ENCODE measurements at regions not wholly inside any gene's neighbourhood (a gene's known extent, or its start where the extent isn't known, plus 50 kb on each side); places are given as distances from the start of the nearest gene placed in this dataset.

DNA sequence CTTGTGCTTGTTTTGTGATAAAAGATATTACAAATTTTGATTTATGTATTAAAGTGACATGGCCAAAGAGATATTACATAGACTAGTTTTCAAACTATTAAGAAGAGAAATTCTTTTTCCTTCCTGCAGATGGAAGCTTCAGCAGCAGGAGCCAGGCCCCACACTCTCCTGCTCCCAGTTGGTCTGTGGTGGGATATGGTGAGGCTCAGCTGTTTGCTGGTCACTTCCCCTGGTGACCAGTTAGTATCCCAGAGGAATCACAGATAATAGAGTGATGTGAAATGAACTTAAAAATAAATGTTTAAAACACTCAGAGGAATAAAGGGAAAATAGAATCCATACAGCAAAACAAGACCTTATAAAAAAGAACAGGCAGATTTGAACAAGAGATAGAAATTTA lies 154.7 kb downstream of the KTN1 start:
- no peak for DNase-seq

GRCh38 chr14:55739967-55740648 lies 160.1 kb downstream of the KTN1 start:
- DNase-seq = no peak

DNA sequence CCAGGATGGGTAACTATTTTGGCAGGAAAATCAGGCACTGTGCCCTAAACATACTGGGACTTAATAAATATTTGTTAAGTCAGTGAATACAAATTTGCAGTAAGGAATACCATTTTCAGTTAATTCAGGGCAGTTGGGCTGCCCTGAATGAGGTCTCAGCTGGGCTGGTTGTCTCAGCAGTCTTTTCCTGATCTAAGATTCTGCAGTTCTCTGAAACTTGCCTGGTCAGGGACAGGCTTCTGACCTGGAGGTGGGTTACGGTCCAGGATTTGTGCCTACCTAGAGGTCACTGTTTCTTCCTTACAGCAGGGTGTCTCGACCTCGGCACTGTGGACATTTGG lies 160.6 kb downstream of the KTN1 start:
- DNase-seq = no peak

DNA sequence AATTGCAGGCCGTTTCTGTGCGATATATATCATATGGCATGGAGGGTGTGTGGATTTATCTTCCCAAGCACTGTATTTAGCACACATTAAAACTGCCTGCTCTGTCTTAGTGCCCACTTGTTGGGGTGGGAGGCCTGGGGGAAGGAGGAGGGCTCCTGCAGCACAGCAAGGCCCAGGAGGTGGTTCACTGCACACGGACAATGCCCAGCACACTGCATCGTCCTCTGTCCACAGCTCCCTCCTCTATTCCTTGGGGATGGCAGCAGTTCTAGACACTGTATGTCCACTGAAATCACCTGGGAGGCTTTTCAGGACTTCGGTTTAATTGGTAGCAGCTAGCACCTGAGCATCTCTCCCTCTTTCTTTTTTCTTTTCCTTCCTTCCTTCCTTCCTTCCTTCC lies 161.2 kb downstream of the KTN1 start:
- peak; percentile 45 for DNase-seq

- DNase-seq = no peak
Measured at GRCh38 chr14:55743551-55743950, 163.5 kb downstream of the KTN1 start.

DNA sequence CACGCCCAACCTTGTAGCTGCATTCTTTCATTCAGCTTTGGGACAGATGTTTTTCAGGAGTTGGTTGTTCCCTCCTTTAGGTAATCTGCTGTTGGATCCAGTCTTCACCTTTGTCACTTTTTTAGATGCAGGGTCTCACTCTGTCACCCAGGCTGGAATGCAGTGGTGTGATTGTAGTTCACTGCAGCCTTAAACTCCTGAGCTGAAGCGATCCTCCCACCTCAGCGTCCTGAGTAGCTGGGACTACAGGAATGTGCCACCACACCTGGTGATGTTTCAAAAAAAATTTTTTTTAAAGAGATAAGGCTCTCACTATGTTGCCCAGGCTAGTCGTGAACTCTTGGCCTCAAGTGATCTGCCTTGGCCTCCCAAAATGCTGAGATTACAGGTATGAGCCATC lies 164.3 kb downstream of the KTN1 start:
- no peak for DNase-seq

DNA sequence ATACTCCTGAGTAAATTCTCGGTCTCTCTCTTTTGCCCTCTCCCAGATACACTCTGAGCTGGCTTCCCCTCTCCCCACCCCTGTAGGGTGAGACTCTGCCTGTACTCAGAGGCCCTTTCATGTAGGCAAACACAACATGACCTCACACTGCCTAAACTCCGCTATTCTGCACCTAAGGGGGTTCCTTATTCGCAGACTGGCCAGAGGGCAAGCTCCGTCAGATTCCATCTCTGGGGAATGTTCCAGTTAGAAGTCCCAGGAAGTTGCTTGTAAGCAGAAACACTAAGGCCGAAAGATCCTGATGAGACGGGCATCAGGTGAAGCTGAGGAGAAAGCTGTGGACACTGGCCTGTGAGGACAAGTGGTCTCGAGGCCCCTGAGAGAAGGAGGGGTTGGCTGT lies 165.9 kb downstream of the KTN1 start:
- DNase-seq = no peak

- no peak for DNase-seq
Measured at GRCh38 chr14:55746558-55746957, 166.6 kb downstream of the KTN1 start.

- no peak for DNase-seq
Measured at GRCh38 chr14:55747186-55747585, 167.2 kb downstream of the KTN1 start.

- peak; percentile 24 for DNase-seq
Measured at GRCh38 chr14:55749201-55749812, 169.3 kb downstream of the KTN1 start.

GRCh38 chr14:55749946-55750345 lies 169.9 kb downstream of the KTN1 start:
- DNase-seq = peak; percentile 27

DNA sequence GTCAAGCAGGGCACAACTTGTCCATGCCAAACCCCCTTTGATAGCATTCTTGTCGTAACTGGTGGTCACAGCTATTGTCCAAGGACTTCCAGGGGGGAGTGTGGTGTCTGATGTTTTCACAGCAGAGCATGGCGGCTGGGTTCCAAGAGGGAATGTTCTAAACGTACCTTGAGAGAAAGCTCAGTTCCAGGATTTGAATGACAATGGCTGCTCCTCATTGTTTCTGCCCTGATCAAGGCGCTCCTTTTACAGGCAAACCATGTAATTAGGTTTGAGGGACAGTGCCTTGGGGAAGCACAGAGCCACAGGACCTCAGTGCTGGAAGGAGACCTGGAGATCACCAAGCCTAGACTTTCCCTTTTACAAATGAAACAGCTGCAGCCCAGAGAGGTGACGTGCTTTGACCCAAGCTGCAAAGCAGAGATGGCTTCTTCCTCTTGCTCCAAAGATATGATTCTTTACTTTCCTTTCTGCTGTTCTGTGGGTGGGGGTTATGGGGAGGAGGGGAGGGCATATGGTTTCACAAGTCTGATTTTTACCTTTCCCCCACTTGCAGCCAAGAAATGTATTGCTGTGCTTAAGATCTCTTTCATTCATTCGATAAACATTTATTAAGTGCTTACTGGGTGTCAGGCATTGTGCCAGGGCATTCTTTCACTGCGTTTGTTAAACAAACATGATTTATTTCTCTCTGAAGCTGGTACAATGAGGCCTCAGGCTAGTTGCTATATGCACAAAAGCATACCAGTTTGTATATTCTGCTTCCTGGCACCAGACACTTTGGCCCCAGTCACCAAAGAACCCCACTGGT lies 172.8 kb downstream of the KTN1 start:
- DNase-seq = no peak

GRCh38 chr14:55754471-55754870 lies 174.5 kb downstream of the KTN1 start:
- no peak for DNase-seq

DNA sequence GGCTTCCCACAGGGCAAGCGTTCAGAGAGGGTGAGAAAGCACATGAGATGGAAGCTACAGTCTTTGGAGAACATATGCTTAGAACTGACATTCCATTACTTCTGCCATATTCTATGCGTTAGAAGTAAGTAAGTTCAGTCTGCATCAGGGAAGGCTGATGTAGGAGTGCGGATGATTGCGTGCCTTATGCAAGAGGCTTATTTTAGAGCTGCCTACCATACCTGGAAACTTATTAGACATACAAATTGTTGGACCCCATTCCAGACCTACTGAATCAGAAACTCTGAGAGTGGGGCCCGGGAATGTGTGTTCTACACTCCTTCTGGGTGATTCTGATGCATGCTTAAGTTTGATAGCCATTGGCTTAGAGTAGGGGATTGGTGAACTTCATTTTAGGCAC lies 174.9 kb downstream of the KTN1 start:
- no peak for DNase-seq

- DNase-seq = no peak
Measured at GRCh38 chr14:55756078-55756477, 176.1 kb downstream of the KTN1 start.

- DNase-seq = no peak
Measured at GRCh38 chr14:55756557-55756956, 176.6 kb downstream of the KTN1 start.

DNA sequence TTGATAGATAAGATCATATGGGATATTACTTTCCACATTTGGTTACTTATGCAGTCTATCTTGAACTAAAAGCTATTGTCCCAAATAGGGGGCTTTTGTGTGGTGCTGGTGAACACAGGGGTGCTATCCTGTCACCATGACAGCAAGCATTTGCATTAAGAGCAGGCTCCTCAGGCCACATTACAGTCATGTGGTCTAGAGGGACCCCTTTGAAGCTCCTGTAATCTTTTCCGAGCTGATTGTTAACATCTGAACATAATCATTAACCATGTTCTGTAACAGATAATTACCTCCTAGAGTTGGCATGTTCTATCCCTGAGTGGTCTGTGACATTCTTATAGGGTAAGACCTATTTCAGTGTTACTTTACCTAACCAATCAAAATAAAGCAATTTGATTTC lies 178.8 kb downstream of the KTN1 start:
- no peak for DNase-seq

- DNase-seq = peak; percentile 60
Measured at GRCh38 chr14:55760789-55761566, 181.0 kb downstream of the KTN1 start.

- DNase-seq = peak; percentile 65
Measured at GRCh38 chr14:55761651-55762050, 181.6 kb downstream of the KTN1 start.

DNA sequence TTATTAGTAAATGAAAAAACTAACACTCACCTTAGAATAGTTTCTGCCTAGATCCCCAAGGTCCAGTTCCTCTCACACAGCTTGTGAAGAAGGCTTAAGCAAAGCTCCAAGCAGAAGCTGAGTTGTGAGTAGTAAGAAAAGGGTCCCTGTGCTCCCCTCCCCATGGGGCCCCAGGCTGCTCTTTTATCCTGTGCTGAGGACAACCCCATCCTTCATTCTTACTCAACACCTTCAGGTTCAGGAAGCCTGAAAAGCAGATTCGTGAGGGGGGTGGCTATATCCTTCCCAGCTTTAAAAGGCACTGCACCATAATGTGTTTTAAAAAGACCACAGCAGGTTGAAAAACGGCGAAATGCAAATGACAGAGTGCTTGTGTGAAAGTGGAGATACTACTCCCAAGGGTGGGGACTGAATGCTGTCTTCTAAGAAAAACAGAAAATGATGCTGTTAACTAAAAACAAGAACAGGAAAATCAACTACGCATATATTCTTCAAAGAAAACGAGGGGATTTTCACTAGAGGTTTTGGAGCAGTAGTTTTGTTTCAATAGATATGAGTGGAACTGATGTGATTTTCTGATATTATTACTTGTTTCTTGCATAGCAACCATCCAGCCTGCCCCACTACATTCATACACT lies 182.7 kb downstream of the KTN1 start:
- DNase-seq = no peak

DNA sequence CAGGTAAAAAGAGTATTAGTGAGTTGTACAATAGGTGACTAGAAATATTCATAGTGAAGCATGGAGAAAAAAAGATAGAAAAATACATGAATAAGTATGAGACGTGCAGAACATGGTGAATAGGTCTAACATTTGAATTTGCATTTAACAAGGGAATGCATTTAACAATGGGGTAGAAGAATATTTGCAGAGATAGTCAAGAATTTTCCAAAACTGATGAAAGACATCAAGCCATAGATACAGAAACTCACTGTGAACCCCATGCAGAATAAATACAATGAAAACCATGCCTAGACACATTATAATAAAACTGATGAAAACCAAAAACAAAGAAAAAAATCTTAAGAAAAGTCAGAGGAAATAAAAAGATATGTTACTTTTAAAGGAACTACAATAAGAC lies 184.8 kb downstream of the KTN1 start:
- no peak for DNase-seq

DNA sequence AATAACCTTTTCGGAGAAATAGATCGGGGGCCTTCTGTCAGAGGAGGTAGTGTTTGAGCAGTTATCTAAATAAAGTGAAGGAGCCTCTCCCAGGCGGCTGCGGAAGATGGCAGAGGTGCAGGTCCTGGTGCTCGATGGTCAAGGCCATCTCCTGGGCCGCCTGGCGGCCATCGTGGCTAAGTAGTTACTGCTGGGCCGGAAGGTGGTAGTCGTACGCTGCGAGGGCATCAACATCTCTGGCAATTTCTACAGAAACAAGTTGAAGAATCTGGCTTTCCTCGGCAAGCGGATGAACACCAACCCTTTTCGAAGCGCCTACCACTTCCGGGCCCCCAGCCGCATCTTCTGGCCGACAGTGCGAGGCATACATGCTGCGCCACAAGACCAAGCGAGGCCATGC lies 186.1 kb downstream of the KTN1 start:
- DNase-seq = no peak

- no peak for DNase-seq
Measured at GRCh38 chr14:55767286-55767685, 187.3 kb downstream of the KTN1 start.
